HG03064 (cell line): ENCODE measurements at regions not wholly inside any gene's neighbourhood (a gene's known extent, or its start where the extent isn't known, plus 50 kb on each side); places are given as distances from the start of the nearest gene placed in this dataset.

ENCODE experiments used
- ATAC-seq: cut with Tn5 transposase; IDR thresholded peaks from one replicate; pipeline ENCODE4 v1.9.1; 2021; ENCODE audit warnings: low read depth; ENCODE audit not compliant: unreplicated experiment

- no peak for ATAC-seq
Observed at GRCh38 chr11:134482865-134483264, 70.8 kb upstream of the B3GAT1 start.

GRCh38 chr11:134481933-134482527 is 70.0 kb upstream of the B3GAT1 start:
- ATAC-seq, result no peak

- ATAC-seq, result no peak
Observed at GRCh38 chr11:134481135-134481534, 69.1 kb upstream of the B3GAT1 start.

- ATAC-seq, result no peak
Observed at GRCh38 chr11:134480136-134480712, 68.2 kb upstream of the B3GAT1 start.

GRCh38 chr11:134479206-134480135 is 67.4 kb upstream of the B3GAT1 start:
- ATAC-seq, result no peak

- no peak for ATAC-seq
Observed at GRCh38 chr11:134478611-134479010, 66.6 kb upstream of the B3GAT1 start.

GRCh38 chr11:134478176-134478575 is 66.1 kb upstream of the B3GAT1 start:
- no peak for ATAC-seq

- no peak for ATAC-seq
Observed at GRCh38 chr11:134477486-134477885, 65.4 kb upstream of the B3GAT1 start.

GRCh38 chr11:134476435-134477021 is 64.5 kb upstream of the B3GAT1 start:
- ATAC-seq, result no peak

GRCh38 chr11:134475951-134476350 is 63.9 kb upstream of the B3GAT1 start:
- no peak for ATAC-seq

- ATAC-seq, result no peak
Observed at GRCh38 chr11:134474942-134475341, 62.9 kb upstream of the B3GAT1 start.

GRCh38 chr11:134474070-134474860 is 62.2 kb upstream of the B3GAT1 start:
- no peak for ATAC-seq

- ATAC-seq, result no peak
Observed at GRCh38 chr11:134471716-134472455, 59.8 kb upstream of the B3GAT1 start.

- ATAC-seq, result no peak
Observed at GRCh38 chr11:134471087-134471715, 59.2 kb upstream of the B3GAT1 start.

- ATAC-seq, result no peak
Observed at GRCh38 chr11:134470238-134470637, 58.2 kb upstream of the B3GAT1 start.

GRCh38 chr11:134469627-134470026 is 57.6 kb upstream of the B3GAT1 start:
- no peak for ATAC-seq

- ATAC-seq, result no peak
Observed at GRCh38 chr11:134468796-134469195, 56.8 kb upstream of the B3GAT1 start.

- ATAC-seq, result no peak
Observed at GRCh38 chr11:134468081-134468668, 56.1 kb upstream of the B3GAT1 start.
